ENCODE measurements at regions not wholly inside any gene's neighbourhood (a gene's known extent, or its start where the extent isn't known, plus 50 kb on each side); places are given as distances from the start of the nearest gene placed in this dataset.

GRCh38 chr4:1463927-1464540, 57.8 kb upstream of the NKX1-1 start:
- H3K4me3 ChIP-seq (ENCODE audit: low read length): no peak overlapping the region
- DNase-seq (ENCODE audit: low read depth): no peak
- TF ChIP-seq CTCF (conservative IDR thresholded peaks at IDR 0.05; ENCODE audit: low read depth, low read length): no peak

DNA sequence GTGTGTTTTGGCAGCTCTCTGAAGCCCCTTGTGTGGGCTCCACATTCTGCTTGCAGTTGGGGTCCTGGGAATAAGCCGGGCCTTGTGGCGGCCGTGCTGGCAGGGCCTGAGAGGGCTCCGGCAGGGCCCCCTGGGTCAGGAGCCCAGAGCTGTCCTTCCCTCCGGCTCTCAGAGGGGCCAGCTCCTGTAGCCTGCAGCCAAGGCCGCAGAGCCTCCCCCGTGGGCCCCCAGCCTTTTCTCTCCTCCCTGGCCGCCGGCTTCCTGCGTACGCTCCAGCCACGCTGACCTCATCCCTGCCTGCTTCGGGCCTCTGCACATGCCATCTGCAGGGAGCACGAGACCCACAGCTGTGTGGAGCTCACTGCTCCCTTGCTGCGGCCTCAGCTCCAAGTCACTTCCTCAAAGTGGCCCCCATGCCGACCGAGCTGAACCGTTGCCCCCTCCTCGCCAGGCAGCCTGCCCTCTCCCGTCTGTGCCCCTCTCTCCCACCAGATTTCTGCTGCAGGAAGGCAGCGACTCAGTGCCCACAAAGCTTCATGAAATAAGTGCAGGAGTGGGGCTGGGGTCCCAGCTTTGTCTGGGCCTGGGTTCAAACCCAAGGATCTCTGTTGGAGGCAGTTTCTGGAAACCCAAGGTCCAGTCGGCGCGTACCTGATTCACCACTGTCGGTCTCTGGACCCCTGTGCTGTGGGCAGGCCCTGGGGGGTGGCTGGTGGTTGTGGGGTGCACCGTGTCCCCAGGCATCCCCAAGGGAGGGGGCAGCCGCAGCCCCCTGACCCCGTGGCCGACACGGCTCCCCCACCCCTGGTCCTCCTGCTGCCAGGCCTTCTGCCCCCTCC, 57.1 kb upstream of the NKX1-1 start:
- H3K4me3 ChIP-seq (ENCODE audit: low read length): no peak overlapping the region
- DNase-seq (ENCODE audit: low read depth): no peak
- no peak for TF ChIP-seq CTCF (conservative IDR thresholded peaks at IDR 0.05; ENCODE audit: low read depth, low read length)

DNA sequence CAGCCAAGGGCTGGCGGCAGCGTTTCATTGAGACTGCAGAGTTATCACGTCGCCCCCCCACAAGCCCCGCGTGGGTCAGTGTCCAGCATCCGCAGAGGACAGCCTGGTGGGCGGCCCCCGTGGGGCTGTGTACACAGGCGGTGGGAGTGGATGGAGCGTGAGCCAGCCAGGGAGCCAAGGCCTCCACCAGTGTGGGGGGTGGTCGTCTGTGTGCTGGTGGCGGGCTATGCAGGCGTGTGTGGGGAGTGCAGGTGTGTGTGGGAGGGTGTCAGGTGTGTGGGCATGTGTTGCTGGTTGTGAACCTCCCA, 56.5 kb upstream of the NKX1-1 start:
- DNase-seq (ENCODE audit: low read depth): no peak
- no peak for TF ChIP-seq CTCF (conservative IDR thresholded peaks at IDR 0.05; ENCODE audit: low read depth, low read length)
- no peak overlapping the region for H3K4me3 ChIP-seq (ENCODE audit: low read length)

- H3K4me3 ChIP-seq (ENCODE audit: low read length): no peak overlapping the region
- no peak for TF ChIP-seq CTCF (conservative IDR thresholded peaks at IDR 0.05; ENCODE audit: low read depth, low read length)
- DNase-seq (ENCODE audit: low read depth): no peak
Observed at GRCh38 chr4:1462009-1462767, 55.9 kb upstream of the NKX1-1 start.

DNA sequence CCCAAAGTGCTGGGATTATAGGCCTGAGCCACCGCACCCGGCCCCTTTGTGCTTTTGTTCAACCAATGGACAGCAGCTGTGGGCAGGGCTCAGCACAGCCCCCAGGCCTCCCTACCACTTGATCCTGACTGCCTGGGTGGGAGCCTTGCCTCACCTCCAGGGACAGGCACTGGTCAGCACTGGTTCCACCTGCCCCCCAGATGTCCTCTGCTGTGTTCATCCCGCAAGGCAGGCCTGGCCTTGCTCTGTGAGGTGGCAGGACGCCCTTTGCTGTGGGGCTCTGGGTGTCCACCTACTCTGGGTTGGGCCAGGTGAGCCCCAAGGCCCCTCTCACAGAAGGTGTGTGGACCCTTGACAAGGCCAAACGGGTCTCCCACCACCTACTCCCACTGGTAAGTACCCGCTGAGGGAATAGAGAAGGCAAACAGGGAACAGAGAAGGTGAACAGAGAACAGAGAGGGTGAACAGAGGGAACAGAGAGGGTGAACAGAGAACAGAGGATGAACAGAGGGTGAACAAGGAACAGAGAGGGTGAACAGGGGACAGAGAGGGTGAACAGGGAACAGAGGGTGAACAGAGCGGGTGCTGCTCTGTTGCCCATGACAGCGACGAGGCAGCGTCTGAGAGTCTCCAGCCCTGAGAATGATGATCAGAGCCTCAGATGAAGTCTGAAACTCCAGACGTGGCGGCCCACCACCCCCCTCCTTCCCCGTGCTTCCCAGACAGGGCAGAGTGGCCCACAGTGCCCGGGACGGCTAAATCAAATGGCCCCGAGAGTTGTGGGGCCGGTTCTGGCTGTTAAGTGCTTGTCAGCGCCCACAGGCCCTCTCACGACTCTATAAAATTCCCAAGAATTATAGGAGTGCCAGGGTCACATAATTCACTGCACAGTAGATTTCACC, 55.0 kb upstream of the NKX1-1 start:
- TF ChIP-seq CTCF (conservative IDR thresholded peaks at IDR 0.05; ENCODE audit: low read depth, low read length): no peak
- H3K4me3 ChIP-seq (ENCODE audit: low read length): no peak overlapping the region
- DNase-seq (ENCODE audit: low read depth): no peak

GRCh38 chr4:1459722-1460511, 53.7 kb upstream of the NKX1-1 start:
- H3K4me3 ChIP-seq (ENCODE audit: low read length): no peak overlapping the region
- DNase-seq (ENCODE audit: low read depth): no peak
- no peak for TF ChIP-seq CTCF (conservative IDR thresholded peaks at IDR 0.05; ENCODE audit: low read depth, low read length)
